Endothelial cell of umbilical vein (primary cell): ENCODE measurements at regions not wholly inside any gene's neighbourhood (a gene's known extent, or its start where the extent isn't known, plus 50 kb on each side); places are given as distances from the start of the nearest gene placed in this dataset.

Source experiments
- BruUV-seq: library from RNA; stranded (reverse); fragments of 400-500 nt; replicated peaks from 2 replicates; lab custom pipeline; 2021; lab: Mats Ljungman, UMichigan
- CTCF ChIA-PET: fragments of 300-600, 350-600 bp; sonication (Branson Sonifier 250); formaldehyde crosslinking; loops from one replicate; lab custom pipeline; 2021; ENCODE audit warnings: antibody characterized with exemption, inconsistent platforms; lab: Charles Lee
- POLR2A ChIA-PET: fragments of 300-600, 350-600 bp; sonication (Branson Sonifier 250); formaldehyde crosslinking; loops from one replicate; lab custom pipeline; 2021; ENCODE audit warnings: antibody characterized with exemption, inconsistent platforms; lab: Charles Lee
- DNase-seq: peaks from one replicate; pipeline ENCODE4 v3.0.0-alpha.2; 2011; ENCODE audit warnings: low read depth, low spot score
- FAIRE-seq: peaks from 2 replicates; lab custom pipeline; 2011; peaks lifted over from hg19 to GRCh38; lab: Jason Lieb, UNC
- H2AFZ ChIP-seq: 2 replicates; pipeline ENCODE4 v1.6.0; 2012; ENCODE audit warnings: low read depth, low read length, control low read depth, inconsistent platforms
- H3K27ac ChIP-seq: 2 replicates; pipeline ENCODE4 v1.5.1; 2011; ENCODE audit warnings: low read depth, mild to moderate bottlenecking, control low read depth, low read length, moderate library complexity; ENCODE audit not compliant: insufficient read depth
- H3K27me3 ChIP-seq, 2 experiments: 2 replicates each; pipeline versions ENCODE4 v1.6.0 to v1.6.1; 2011; ENCODE audit warnings: low read length in 2 of 2, mixed read lengths in 1 of 2; ENCODE audit not compliant: control insufficient read depth in 2 of 2, insufficient read depth in 2 of 2
- H3K36me3 ChIP-seq, 2 experiments: 2 replicates in 1 of 2; 3 replicates in 1 of 2; pipeline ENCODE4 v1.5.1; 2011; ENCODE audit warnings: low read length in 2 of 2, mild to moderate bottlenecking in 1 of 2, moderate library complexity in 1 of 2; ENCODE audit not compliant: control insufficient read depth in 2 of 2, insufficient read depth in 2 of 2; ENCODE audit errors: extremely low read depth in 1 of 2
- H3K4me1 ChIP-seq: 3 replicates; pipeline ENCODE4 v1.5.1; 2011; ENCODE audit warnings: mild to moderate bottlenecking, low read length; ENCODE audit not compliant: control insufficient read depth, insufficient read depth; ENCODE audit errors: extremely low read depth
- H3K4me2 ChIP-seq: 2 replicates; pipeline ENCODE4 v1.6.1; 2011; ENCODE audit warnings: low read length, control low read depth, mixed read lengths; ENCODE audit not compliant: insufficient read depth
- H3K4me3 ChIP-seq, 3 experiments: fragments of 200-600 bp in 1 of 3; sonication (generic), shearing (Covaris generic) in 1 of 3; replicated peaks in 1 of 3; 2 replicates each; pipeline ENCODE4 v1.5.1; 2011 to 2016; ENCODE audit warnings: control low read depth in 3 of 3, low read length in 3 of 3, mild to moderate bottlenecking in 2 of 3, inconsistent platforms in 1 of 3, low read depth in 1 of 3, moderate library complexity in 1 of 3; ENCODE audit not compliant: insufficient read depth in 1 of 3
- H3K79me2 ChIP-seq: 2 replicates; pipeline ENCODE4 v1.6.0; 2012; ENCODE audit warnings: low read length, inconsistent platforms; ENCODE audit not compliant: control insufficient read depth, insufficient read depth
- H3K9ac ChIP-seq: replicated peaks from 2 replicates; pipeline ENCODE3; 2011; ENCODE audit warnings: low read length, control low read depth; ENCODE audit not compliant: insufficient read depth; ENCODE audit errors: extremely low read depth
- H3K9me1 ChIP-seq: replicated peaks from 3 replicates; pipeline ENCODE4 v1.6.0; 2011; ENCODE audit warnings: mild to moderate bottlenecking, low read length; ENCODE audit not compliant: control insufficient read depth, insufficient read depth; ENCODE audit errors: extremely low read depth
- H3K9me3 ChIP-seq: replicated peaks from 2 replicates; pipeline ENCODE4 v1.5.1; 2012; ENCODE audit warnings: low read length, inconsistent platforms; ENCODE audit not compliant: control insufficient read depth, insufficient read depth
- H4K20me1 ChIP-seq: replicated peaks from 2 replicates; pipeline ENCODE3; 2011; ENCODE audit warnings: mild to moderate bottlenecking, low read length; ENCODE audit not compliant: control insufficient read depth, insufficient read depth; ENCODE audit errors: extremely low read depth
- CTCF ChIP-seq, 2 donors: IDR thresholded peaks; 1 replicate in 1 of 2; 2 replicates in 1 of 2; pipeline ENCODE4 v1.5.1; 2011; ENCODE audit warnings: low read length in 2 of 2, mild to moderate bottlenecking in 2 of 2, moderate library complexity in 2 of 2, control low read depth in 1 of 2, inconsistent platforms in 1 of 2, low read depth in 1 of 2; ENCODE audit not compliant: insufficient read depth in 1 of 2; ENCODE audit errors: extremely low read depth in 1 of 2
- EZH2 ChIP-seq: IDR thresholded peaks from 2 replicates; pipeline ENCODE4 v1.6.1; 2012; ENCODE audit warnings: borderline replicate concordance, low read depth, mild to moderate bottlenecking, moderate library complexity, low read length, inconsistent platforms; ENCODE audit not compliant: severe bottlenecking
- FOS ChIP-seq: IDR thresholded peaks from 2 replicates; pipeline ENCODE4 v1.6.1; 2011; ENCODE audit warnings: mild to moderate bottlenecking, low read length, moderate library complexity, borderline replicate concordance; ENCODE audit not compliant: insufficient read depth
- GATA2 ChIP-seq: IDR thresholded peaks from 2 replicates; pipeline ENCODE4 v1.7.0; 2011; ENCODE audit warnings: low read depth, mild to moderate bottlenecking, moderate library complexity, mixed read lengths, low read length; ENCODE audit not compliant: insufficient read length, insufficient read depth
- JUN ChIP-seq: IDR thresholded peaks from 2 replicates; pipeline ENCODE4 v1.6.1; 2011; ENCODE audit warnings: borderline replicate concordance, low read depth; ENCODE audit not compliant: insufficient read length, insufficient read depth
- MAX ChIP-seq: IDR thresholded peaks from 2 replicates; pipeline ENCODE4 v1.6.1; 2011; ENCODE audit not compliant: insufficient read depth, insufficient read length
- MYC ChIP-seq: IDR thresholded peaks from one replicate; pipeline ENCODE4 v1.6.1; 2011; ENCODE audit warnings: mild to moderate bottlenecking, low read depth, low read length
- POLR2A ChIP-seq: IDR thresholded peaks from 2 replicates; pipeline ENCODE4 v1.6.1; 2012; ENCODE audit warnings: low read depth, mild to moderate bottlenecking, control low read depth, low read length
- POLR2AphosphoS5 ChIP-seq: IDR thresholded peaks from 2 replicates; pipeline ENCODE4 v1.6.1; 2012; ENCODE audit warnings: low read depth, mild to moderate bottlenecking, control low read depth, low read length, moderate library complexity; ENCODE audit not compliant: insufficient read depth
- dilution Hi-C: fragments of 300-500 bp; cut with MboI; formaldehyde crosslinking; loops from one replicate; pipeline ENCODE4 v1.15.0; 2019; ENCODE audit warnings: low sequenced_read_pairs; ENCODE audit not compliant: extremely low pct_ligation_motif_present
- intact Hi-C: fragments of 100-400 bp; cut with micrococcal nuclease; formaldehyde crosslinking; loops from one replicate; pipeline ENCODE4 v1.10.0; 2022

- no peaks in the 10 kb centered on the region for H3K36me3 ChIP-seq
- intact Hi-C loops (no loop called here), dilution Hi-C loops (no loop called here)
- H3K9me3 ChIP-seq: peaks cover 4% of the 10 kb centered on the region
- H3K9ac ChIP-seq: no peak overlapping the region
- ChIA-PET CTCF (no interaction called here), POLR2A (no interaction called here)
- no peak overlapping the region for H2AFZ ChIP-seq
- H3K9me1 ChIP-seq: no peaks in the 10 kb centered on the region
- H3K27me3 ChIP-seq: no peaks in the 10 kb centered on the region
- no peak overlapping the region for H3K27ac ChIP-seq
- TF ChIP-seq EZH2 (no peak), GATA2 (no peak), JUN (no peak), MAX (no peak), MYC (no peak), POLR2AphosphoS5 (no peak), FOS (no peak), POLR2A (no peak), CTCF (IDR thresholded peaks at IDR 0.05; ENCODE audit: extremely low read depth in 1 of 2, insufficient read depth in 1 of 2, low read depth in 1 of 2, low read length in 2 of 2) (no peak)
- DNase-seq (no peak), FAIRE-seq (no peak)
- no TSS peak for BruUV-seq
- no peaks in the 10 kb centered on the region for H3K79me2 ChIP-seq
- H3K4me1 ChIP-seq: no peaks in the 10 kb centered on the region
- no peaks in the 10 kb centered on the region for H4K20me1 ChIP-seq
- H3K4me3 ChIP-seq: no peak overlapping the region
- no peak overlapping the region for H3K4me2 ChIP-seq
Measured at GRCh38 chr20:54742193-54742592, 266.8 kb downstream of the DOK5 start.
